ACC112 (cell line): ENCODE measurements at regions not wholly inside any gene's neighbourhood (a gene's known extent, or its start where the extent isn't known, plus 50 kb on each side); places are given as distances from the start of the nearest gene placed in this dataset.
"Not testable (repeated sequence)": the region's sequence is repeated elsewhere in the genome, so short reads cannot be mapped to it uniquely, and the experiment has no call there.

Experiments
- H2AFZ ChIP-seq: fragments of 200-600 bp; sonication (generic); one replicate; pipeline ENCODE4 v1.6.0; 2017; ENCODE audit warnings: antibody characterized with exemption, low read length; ENCODE audit not compliant: unreplicated experiment
- H3K27ac ChIP-seq: fragments of 200-600 bp; sonication (generic); 2 replicates; pipeline ENCODE4 v1.5.1; 2014; ENCODE audit warnings: low read depth, mild to moderate bottlenecking, antibody characterized with exemption, low read length, moderate library complexity
- H3K27me3 ChIP-seq: fragments of 200-600 bp; sonication (generic); 2 replicates; pipeline ENCODE4 v1.6.1; 2014; ENCODE audit warnings: mild to moderate bottlenecking, antibody characterized with exemption, low read length, moderate library complexity, mixed read lengths; ENCODE audit not compliant: insufficient read depth
- H3K36me3 ChIP-seq: fragments of 200-600 bp; sonication (generic); 2 replicates; pipeline ENCODE4 v1.6.1; 2016; ENCODE audit warnings: mild to moderate bottlenecking, antibody characterized with exemption, low read length, moderate library complexity, mixed read lengths; ENCODE audit not compliant: insufficient read depth
- H3K4me1 ChIP-seq: fragments of 200-600 bp; sonication (generic); one replicate; pipeline ENCODE4 v1.6.1; 2016; ENCODE audit warnings: low read length, mixed read lengths; ENCODE audit not compliant: insufficient read depth, unreplicated experiment, control insufficient read depth
- H3K4me3 ChIP-seq: fragments of 200-600 bp; sonication (generic); 2 replicates; pipeline ENCODE4 v1.5.1; 2014; ENCODE audit warnings: mild to moderate bottlenecking, low read depth, low read length
- H3K79me2 ChIP-seq: fragments of 200-600 bp; sonication (generic); one replicate; pipeline ENCODE4 v1.6.0; 2016; ENCODE audit warnings: low read length; ENCODE audit not compliant: control insufficient read depth, unreplicated experiment, insufficient read depth

DNA sequence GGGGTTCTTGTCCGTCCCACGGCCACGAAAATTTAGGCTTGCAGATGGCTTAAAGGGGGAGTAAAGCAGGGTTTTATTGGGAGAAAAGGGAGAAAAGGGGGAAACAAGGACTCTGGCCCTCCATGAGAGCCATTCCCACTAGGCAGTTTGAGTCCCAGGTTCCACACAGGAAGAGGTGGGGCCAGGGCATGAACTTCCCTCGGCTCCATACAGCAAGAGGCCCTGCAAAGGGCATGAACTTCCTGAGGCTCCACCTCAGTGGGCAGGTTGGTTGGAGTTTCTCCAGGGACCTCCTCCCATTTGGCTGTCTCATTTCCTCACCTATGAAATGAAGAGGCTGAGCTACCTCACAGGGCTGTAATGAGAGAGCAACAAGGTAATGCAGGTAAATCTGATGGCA lies 229.7 kb downstream of the MAT2B start:
- Histone ChIP-seq H2AFZ (no peak overlapping the region), H3K4me3 (no peak overlapping the region)

DNA sequence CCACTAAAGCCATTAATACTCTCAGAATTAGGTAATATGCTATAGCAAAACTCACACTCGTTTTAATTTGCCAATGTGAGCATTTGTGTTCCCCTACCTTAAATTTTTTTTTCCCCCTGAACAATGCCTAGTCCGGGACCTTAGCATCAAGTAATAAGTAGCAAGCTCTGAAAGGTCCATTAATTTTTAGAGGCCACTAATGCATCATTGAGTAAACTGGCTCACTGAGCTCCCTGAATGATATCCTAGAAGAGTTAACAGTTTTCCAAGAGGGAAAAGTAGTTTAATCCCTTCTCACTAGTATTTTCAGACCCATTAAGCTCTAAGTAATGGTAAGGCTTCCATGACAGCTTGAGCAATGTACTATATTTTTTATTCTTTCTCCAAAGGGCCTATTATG lies 242.2 kb downstream of the MAT2B start:
- H2AFZ ChIP-seq, result no peak overlapping the region
- no peaks in the 10 kb centered on the region for H3K4me1 ChIP-seq
- no peaks in the 10 kb centered on the region for H3K79me2 ChIP-seq
- no peak overlapping the region for H3K4me3 ChIP-seq
- H3K36me3 ChIP-seq, result no peaks in the 10 kb centered on the region
- no peak overlapping the region for H3K27ac ChIP-seq
- no peaks in the 10 kb centered on the region for H3K27me3 ChIP-seq

More for the DNA sequence above, 229.7 kb downstream of the MAT2B start:
- H3K36me3 ChIP-seq, result no peaks in the 10 kb centered on the region
- no peak overlapping the region for H3K27ac ChIP-seq
- no peaks in the 10 kb centered on the region for H3K27me3 ChIP-seq
- no peaks in the 10 kb centered on the region for H3K79me2 ChIP-seq
- H3K4me1 ChIP-seq, result no peaks in the 10 kb centered on the region

DNA sequence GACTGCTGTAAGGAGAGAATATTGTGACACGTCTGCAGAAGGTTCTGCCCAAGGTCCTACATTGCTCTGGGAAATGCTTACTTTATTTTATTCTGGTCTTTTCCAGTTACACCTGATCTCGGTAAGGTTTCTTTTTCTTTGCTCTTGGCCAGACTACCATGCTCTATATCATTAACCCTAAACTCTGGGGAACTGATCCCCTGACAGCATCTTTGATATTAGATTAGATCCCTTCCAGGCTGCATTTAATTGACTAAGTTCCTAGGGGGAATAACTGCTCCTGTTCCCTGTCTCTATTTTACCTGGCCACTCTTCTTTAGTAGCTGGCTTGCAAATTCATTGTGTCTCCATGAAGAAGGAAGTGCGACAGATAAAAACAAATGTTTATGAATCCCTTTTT lies 243.5 kb downstream of the MAT2B start:
- Histone ChIP-seq H2AFZ (no peak overlapping the region), H3K4me3 (no peak overlapping the region), H3K36me3 (no peaks in the 10 kb centered on the region), H3K27me3 (no peaks in the 10 kb centered on the region), H3K79me2 (no peaks in the 10 kb centered on the region), H3K4me1 (no peaks in the 10 kb centered on the region), H3K27ac (no peak overlapping the region)

DNA sequence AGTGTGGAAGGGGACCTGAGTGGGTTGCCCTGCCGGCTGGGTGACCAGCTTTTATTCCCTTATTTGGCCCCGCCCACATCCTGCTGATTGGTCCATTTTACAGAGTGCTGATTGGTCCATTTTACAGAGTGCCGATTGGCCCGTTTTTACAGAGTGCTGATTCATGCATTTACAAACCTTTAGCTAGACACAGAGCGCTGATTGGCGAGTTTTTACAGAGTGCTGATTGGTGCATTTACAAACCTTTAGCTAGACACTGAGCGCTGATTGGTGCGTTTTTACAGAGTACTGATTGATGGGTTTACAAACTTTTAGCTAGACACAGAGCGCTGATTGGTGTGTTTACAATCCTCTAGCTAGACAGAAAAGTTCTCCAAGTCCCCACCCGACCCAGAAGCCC lies 245.0 kb downstream of the MAT2B start:
- not testable (repeated sequence) for H3K27ac ChIP-seq, H3K4me3 ChIP-seq, H3K79me2 ChIP-seq

DNA sequence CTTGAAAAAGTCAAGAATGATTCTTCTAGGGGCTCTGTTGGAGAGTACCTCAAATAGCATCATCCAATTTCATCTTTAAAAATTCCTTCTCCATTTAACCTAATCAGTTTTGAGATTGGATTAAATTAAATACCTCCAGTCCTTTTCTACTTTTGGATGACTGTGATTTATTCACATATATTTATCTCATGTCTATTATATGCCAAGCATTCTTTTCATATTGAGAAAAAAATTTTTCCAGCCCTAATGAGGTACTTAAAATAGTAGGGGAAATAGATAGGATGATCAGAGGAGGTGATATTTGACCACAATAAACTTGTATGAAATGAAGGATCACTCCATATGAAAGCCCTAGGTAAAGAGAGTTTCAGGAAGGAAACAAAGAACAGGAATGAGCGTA lies 250.1 kb downstream of the MAT2B start:
- Histone ChIP-seq H3K27me3 (no peaks in the 10 kb centered on the region), H3K4me1 (peaks cover 22% of the 10 kb centered on the region), H2AFZ (no peak overlapping the region), H3K27ac (no peak overlapping the region), H3K4me3 (no peak overlapping the region), H3K36me3 (no peaks in the 10 kb centered on the region), H3K79me2 (no peaks in the 10 kb centered on the region)

More for the DNA sequence above, 245.0 kb downstream of the MAT2B start:
- H3K4me1 ChIP-seq, H3K27me3 ChIP-seq, H2AFZ ChIP-seq, H3K36me3 ChIP-seq: not testable (repeated sequence)

DNA sequence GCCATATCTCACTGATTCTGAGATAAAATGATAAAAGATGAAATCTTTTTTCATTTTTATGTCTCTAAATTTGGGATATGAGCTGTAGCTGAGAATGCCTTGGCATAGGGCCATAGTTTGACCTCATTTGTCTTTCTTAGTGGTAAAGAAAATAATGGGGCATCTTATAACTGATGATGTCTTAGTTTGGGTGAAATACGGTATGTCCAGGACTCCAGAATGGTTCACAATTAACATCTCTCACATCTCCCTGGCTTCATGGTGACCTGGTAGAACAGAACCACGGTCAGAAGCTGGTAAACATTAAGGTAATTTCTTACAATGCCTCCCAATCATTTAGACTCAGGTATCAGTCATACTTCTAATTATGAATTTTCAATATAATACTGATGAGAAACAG lies 250.8 kb downstream of the MAT2B start:
- no peak overlapping the region for H3K27ac ChIP-seq
- no peaks in the 10 kb centered on the region for H3K27me3 ChIP-seq

DNA sequence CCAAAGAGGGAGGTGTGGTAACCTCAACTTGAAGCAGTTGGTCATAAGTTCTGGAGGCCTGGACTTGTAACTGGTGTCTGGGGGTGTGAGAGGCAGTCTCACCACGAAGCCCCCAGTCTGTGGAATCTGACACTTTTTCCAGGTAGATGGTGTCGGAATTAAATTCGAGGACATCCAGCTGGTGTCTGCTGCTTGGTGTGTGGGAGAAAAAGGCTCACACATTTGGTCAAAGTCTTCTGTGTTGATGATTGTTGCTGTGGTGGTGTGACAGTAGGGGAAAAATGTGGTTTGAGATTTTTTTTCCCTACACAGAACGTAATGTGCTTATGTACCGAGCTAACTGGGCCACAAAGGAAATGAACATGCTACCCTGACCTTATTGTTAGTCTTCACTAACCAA lies 251.9 kb downstream of the MAT2B start:
- no peaks in the 10 kb centered on the region for H3K79me2 ChIP-seq
- H2AFZ ChIP-seq, result no peak overlapping the region
- H3K4me3 ChIP-seq, result no peak overlapping the region
- H3K36me3 ChIP-seq, result no peaks in the 10 kb centered on the region
- H3K27ac ChIP-seq, result no peak overlapping the region
- H3K4me1 ChIP-seq, result peaks cover 32% of the 10 kb centered on the region
- no peaks in the 10 kb centered on the region for H3K27me3 ChIP-seq

More for the DNA sequence above, 250.8 kb downstream of the MAT2B start:
- H3K79me2 ChIP-seq, result no peaks in the 10 kb centered on the region
- H2AFZ ChIP-seq, result no peak overlapping the region
- H3K36me3 ChIP-seq, result no peaks in the 10 kb centered on the region
- peaks cover 27% of the 10 kb centered on the region for H3K4me1 ChIP-seq
- no peak overlapping the region for H3K4me3 ChIP-seq

DNA sequence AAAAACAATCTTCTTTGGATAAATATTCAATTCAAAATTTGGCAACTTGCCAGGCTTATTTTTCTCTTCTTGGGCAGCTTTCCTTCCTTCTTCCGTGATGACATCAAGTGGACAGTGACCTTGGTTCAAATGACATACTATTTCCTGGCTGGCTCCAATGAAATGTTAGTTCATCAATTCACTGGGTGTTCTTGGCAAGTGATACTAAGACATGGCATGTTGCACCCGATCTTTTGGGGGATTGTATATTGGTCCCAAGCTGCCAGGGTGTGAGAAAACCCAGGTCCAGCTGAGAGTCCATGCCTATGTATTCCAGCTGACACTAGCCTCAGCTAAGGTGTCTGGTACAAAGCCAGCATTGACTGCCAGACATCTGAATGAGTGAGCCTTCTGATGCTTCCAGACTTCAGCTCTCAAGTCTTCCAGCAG lies 252.9 kb downstream of the MAT2B start:
- Histone ChIP-seq H3K27ac (peak overlapping the region; percentile 43), H3K27me3 (no peaks in the 10 kb centered on the region)

DNA sequence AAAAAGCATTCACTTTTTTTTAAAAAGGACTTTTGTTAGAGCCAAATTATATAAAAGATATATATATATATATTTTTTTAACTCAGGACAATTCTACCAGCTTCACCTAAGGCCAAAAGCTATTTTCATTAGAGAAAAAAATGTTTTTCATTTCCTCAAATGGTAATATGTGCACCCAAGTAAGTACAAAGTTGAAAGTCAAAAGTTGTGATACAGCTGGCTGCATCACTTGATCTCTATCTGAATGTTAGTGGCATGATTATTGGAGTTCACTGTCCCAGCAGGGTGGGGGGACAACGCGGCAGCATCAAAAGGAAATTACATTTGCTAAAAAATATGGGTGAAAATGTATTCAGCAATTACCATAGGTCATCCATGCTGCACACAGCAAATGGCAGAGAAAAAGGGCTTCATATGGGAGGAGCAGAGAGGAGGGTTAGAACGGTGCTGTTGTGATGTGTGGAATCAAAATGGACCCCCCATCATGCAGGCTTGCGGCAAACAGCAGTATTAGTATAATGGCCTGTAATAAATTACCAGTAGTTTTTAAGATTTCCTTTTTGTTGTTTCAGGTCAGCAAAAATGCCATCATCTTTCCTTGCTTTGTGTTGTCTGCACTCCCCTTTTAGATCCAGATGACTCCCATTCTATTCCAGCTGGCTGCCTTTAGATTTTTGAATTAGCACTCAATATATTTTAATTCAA lies 253.7 kb downstream of the MAT2B start:
- no peaks in the 10 kb centered on the region for H3K27me3 ChIP-seq
- H3K27ac ChIP-seq, result no peak overlapping the region
- H3K4me3 ChIP-seq, result no peak overlapping the region

More for the DNA sequence above, 252.9 kb downstream of the MAT2B start:
- Histone ChIP-seq H2AFZ (peak overlapping the region; percentile 71), H3K36me3 (no peaks in the 10 kb centered on the region), H3K4me3 (no peak overlapping the region), H3K79me2 (no peaks in the 10 kb centered on the region), H3K4me1 (peaks cover 32% of the 10 kb centered on the region)

DNA sequence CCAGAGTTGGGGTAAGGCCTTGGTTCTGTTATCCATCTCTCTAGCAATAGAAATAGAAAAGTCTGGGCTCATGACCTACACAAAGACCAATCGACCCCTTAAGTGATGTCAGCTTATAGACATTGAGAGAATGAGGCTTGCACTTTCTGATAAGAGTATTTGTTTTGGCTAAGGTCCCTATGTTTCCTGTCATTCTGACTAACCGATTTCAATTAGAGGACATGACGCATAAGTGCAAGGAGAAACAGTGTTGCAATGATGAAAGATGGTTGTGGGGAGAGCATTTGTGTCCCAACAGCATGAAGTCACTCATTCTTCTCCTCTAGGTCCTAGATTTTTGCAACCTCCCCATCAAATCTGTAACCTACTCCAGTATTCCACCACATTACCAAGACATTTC lies 255.1 kb downstream of the MAT2B start:
- Histone ChIP-seq H3K79me2 (no peaks in the 10 kb centered on the region), H3K27ac (peak overlapping the region; percentile 78), H3K4me1 (peaks cover 32% of the 10 kb centered on the region), H3K36me3 (no peaks in the 10 kb centered on the region), H3K27me3 (no peaks in the 10 kb centered on the region), H3K4me3 (no peak overlapping the region; the same call in 1 of the 2 replicates), H2AFZ (peak overlapping the region; percentile 16)

More for the DNA sequence above, 253.7 kb downstream of the MAT2B start:
- H3K79me2 ChIP-seq, result no peaks in the 10 kb centered on the region
- peaks cover 32% of the 10 kb centered on the region for H3K4me1 ChIP-seq
- H3K36me3 ChIP-seq, result no peaks in the 10 kb centered on the region
- no peak overlapping the region for H2AFZ ChIP-seq

DNA sequence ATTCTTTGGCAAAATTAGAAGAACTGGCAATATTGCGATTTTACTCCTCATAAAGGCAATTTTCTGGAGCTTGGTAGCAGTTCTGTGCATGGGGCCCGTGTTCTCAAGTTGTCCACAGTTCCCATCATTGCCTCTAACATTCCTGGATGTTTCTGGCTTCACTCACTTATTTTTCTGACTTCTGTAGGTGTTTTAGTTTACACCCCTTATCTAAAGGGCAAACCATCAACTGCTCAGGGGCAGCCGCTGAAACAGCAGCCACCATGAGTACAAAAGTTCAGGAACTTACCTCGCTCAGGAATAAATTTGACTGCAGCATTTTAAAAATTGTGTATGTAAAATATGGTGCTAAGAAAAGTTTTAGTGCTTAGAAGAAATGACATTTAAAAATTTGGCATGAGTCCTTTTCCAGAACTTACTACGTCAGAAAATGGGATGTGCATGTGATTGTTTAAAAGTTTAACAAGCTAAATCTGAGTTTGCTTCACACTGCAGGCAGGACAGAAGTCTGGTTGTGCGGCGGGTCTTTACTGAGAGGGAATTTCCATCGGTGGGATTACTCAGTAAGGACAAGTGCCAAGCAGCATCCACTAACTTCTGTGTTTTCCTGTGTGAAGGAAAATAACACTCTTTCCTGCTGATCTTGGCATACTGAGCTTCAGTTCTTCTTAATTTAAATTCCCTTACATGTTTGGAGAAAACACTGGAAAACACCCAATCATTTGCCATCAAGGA lies 261.7 kb downstream of the MAT2B start:
- H3K4me1 ChIP-seq, result peaks cover 3% of the 10 kb centered on the region
- no peak overlapping the region for H2AFZ ChIP-seq

More for the DNA sequence above, 261.7 kb downstream of the MAT2B start:
- Histone ChIP-seq H3K4me3 (no peak overlapping the region), H3K27ac (no peak overlapping the region), H3K36me3 (no peaks in the 10 kb centered on the region), H3K27me3 (no peaks in the 10 kb centered on the region), H3K79me2 (no peaks in the 10 kb centered on the region)
